ENCODE measurements at regions not wholly inside any gene's neighbourhood (a gene's known extent, or its start where the extent isn't known, plus 50 kb on each side); places are given as distances from the start of the nearest gene placed in this dataset.

- TF ChIP-seq RAD21 (IDR thresholded peaks at IDR 0.05; ENCODE audit: low read depth): no peak
- TF ChIP-seq ZBTB7A (IDR thresholded peaks at IDR 0.05; ENCODE audit: low read depth): no peak
- no peak for TF ChIP-seq CEBPB (IDR thresholded peaks at IDR 0.05)
- no peak for TF ChIP-seq NFIC (IDR thresholded peaks at IDR 0.05)
- no peak for TF ChIP-seq EGR1 (IDR thresholded peaks at IDR 0.05)
- TF ChIP-seq FOXM1 (IDR thresholded peaks at IDR 0.05; ENCODE audit: borderline replicate concordance, low read depth): no peak
- TF ChIP-seq, protein P1, sequence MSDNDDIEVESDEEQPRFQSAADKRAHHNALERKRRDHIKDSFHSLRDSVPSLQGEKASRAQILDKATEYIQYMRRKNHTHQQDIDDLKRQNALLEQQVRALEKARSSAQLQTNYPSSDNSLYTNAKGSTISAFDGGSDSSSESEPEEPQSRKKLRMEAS (IDR thresholded peaks at IDR 0.05): no peak
- TF ChIP-seq YY1 (IDR thresholded peaks at IDR 0.05; ENCODE audit: low read depth): no peak
- TF ChIP-seq TAF1 (IDR thresholded peaks at IDR 0.05; ENCODE audit: low read depth): no peak
- TF ChIP-seq EP300 (IDR thresholded peaks at IDR 0.05; ENCODE audit: borderline replicate concordance): no peak
- no peak for TF ChIP-seq TCF12 (IDR thresholded peaks at IDR 0.05; ENCODE audit: low read depth)
- no peak for TF ChIP-seq CREB1 (IDR thresholded peaks at IDR 0.05; ENCODE audit: low read depth)
- TF ChIP-seq TEAD4 (IDR thresholded peaks at IDR 0.05): no peak
- TF ChIP-seq, protein P2, sequence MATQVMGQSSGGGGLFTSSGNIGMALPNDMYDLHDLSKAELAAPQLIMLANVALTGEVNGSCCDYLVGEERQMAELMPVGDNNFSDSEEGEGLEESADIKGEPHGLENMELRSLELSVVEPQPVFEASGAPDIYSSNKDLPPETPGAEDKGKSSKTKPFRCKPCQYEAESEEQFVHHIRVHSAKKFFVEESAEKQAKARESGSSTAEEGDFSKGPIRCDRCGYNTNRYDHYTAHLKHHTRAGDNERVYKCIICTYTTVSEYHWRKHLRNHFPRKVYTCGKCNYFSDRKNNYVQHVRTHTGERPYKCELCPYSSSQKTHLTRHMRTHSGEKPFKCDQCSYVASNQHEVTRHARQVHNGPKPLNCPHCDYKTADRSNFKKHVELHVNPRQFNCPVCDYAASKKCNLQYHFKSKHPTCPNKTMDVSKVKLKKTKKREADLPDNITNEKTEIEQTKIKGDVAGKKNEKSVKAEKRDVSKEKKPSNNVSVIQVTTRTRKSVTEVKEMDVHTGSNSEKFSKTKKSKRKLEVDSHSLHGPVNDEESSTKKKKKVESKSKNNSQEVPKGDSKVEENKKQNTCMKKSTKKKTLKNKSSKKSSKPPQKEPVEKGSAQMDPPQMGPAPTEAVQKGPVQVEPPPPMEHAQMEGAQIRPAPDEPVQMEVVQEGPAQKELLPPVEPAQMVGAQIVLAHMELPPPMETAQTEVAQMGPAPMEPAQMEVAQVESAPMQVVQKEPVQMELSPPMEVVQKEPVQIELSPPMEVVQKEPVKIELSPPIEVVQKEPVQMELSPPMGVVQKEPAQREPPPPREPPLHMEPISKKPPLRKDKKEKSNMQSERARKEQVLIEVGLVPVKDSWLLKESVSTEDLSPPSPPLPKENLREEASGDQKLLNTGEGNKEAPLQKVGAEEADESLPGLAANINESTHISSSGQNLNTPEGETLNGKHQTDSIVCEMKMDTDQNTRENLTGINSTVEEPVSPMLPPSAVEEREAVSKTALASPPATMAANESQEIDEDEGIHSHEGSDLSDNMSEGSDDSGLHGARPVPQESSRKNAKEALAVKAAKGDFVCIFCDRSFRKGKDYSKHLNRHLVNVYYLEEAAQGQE (IDR thresholded peaks at IDR 0.05; ENCODE audit: low read depth): no peak
- TF ChIP-seq, protein P3, sequence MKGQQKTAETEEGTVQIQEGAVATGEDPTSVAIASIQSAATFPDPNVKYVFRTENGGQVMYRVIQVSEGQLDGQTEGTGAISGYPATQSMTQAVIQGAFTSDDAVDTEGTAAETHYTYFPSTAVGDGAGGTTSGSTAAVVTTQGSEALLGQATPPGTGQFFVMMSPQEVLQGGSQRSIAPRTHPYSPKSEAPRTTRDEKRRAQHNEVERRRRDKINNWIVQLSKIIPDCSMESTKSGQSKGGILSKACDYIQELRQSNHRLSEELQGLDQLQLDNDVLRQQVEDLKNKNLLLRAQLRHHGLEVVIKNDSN (IDR thresholded peaks at IDR 0.05): no peak
These were observed 301.9 kb downstream of the HGF start for GRCh38 chr7:81467964-81468363.

DNA sequence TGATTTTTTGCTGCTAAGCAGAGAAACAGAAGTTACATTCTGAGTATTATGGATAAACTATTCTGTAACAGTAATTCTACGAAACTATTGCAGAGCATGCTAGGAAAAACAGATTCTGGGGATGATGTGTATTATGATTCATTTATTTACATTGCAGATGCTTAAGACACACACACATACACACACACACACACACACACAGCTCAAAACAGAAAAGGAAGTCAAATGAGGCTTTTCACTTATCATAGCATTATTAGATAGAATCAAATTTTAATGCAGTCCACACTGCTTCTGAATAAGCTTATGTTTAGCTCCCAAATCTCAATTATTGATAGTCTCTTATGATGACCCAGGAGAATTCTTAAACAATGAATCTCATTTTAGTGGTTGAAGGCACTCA lies 307.2 kb downstream of the HGF start:
- no peak for TF ChIP-seq TAF1 (IDR thresholded peaks at IDR 0.05; ENCODE audit: low read depth)
- TF ChIP-seq EGR1 (IDR thresholded peaks at IDR 0.05): no peak

DNA sequence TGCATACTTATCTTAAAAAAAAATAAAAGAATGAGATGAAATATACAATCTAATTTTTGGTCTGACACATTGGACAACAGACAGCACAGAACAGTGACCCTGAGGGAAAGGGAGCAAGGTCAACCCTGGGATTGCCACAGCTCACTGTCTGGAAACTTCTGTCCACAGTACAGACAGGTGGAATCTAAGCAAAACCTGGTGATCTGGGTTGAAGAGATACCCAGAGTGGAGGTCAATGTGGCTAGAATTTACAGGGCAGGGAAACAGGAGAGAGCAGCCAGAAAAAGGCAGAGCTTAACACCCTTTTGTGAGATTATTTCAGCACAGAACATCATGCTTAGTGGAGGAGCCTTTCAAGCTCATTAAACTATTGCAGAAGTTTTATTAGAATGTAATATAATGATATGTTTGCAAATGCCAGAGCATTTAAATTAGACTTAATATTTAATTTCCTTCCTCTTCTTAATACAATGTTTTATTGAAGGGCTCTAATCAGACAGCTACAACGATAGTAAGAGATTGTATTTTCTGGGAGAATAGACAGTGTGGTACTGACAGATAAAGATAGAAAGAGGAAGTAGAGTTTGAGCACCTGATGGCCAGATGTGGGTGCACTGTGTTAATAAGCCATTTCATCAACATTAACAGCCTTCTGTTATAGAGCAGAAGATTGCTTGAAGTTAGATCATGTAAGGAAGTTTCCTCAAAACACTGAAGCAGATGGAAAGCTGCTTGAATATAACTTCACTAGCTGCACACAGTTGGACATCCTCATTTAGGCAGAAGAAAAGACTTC lies 309.4 kb downstream of the HGF start:
- TF ChIP-seq TEAD4 (IDR thresholded peaks at IDR 0.05): no peak
- no peak for TF ChIP-seq CEBPB (IDR thresholded peaks at IDR 0.05)
- no peak for TF ChIP-seq TAF1 (IDR thresholded peaks at IDR 0.05; ENCODE audit: low read depth)
- TF ChIP-seq ZBTB7A (IDR thresholded peaks at IDR 0.05; ENCODE audit: low read depth): no peak
- TF ChIP-seq, protein P2 (IDR thresholded peaks at IDR 0.05; ENCODE audit: low read depth): no peak
- no peak for TF ChIP-seq NFIC (IDR thresholded peaks at IDR 0.05)
- no peak for TF ChIP-seq CREB1 (IDR thresholded peaks at IDR 0.05; ENCODE audit: low read depth)
- TF ChIP-seq TCF12 (IDR thresholded peaks at IDR 0.05; ENCODE audit: low read depth): no peak
- no peak for TF ChIP-seq FOXM1 (IDR thresholded peaks at IDR 0.05; ENCODE audit: borderline replicate concordance, low read depth)
- TF ChIP-seq, protein P1 (IDR thresholded peaks at IDR 0.05): no peak
- TF ChIP-seq EP300 (IDR thresholded peaks at IDR 0.05; ENCODE audit: borderline replicate concordance): no peak

- TF ChIP-seq ZBTB7A (IDR thresholded peaks at IDR 0.05; ENCODE audit: low read depth) (no peak), CREB1 (IDR thresholded peaks at IDR 0.05; ENCODE audit: low read depth) (no peak), EP300 (IDR thresholded peaks at IDR 0.05; ENCODE audit: borderline replicate concordance) (no peak)
- TF ChIP-seq, protein P1 (IDR thresholded peaks at IDR 0.05): no peak
- TF ChIP-seq, protein P3 (IDR thresholded peaks at IDR 0.05): no peak
These were observed 310.4 kb downstream of the HGF start for GRCh38 chr7:81459485-81459884.

DNA sequence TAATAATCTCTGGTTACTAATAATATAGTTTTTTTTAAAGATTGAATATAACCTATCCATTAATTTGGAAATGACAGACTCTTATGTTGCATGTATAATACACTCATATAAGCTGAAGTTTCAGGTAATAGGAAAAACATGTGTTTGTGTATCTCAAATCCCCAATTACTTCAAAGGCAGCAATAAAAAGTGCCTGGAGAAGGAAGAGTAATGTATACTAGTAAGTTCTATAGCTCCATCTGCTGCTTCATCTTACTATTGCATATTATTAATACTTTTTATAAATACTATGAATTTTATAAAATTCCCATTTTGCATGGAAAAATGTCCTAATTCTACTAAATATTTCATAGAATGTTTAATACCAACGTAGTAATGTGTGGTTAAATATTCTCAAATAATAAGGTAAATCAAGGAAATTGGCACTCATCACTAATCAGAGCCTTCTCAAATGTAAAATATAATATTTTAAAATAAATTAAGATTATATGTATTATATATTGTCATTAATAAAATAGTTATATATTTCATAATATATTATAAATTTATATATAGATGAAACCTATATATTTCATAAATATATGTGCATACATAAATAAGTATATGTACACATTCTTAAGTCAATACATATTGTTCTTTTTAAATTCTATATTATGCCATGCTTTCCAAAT lies 311.9 kb downstream of the HGF start:
- TF ChIP-seq, protein P3 (IDR thresholded peaks at IDR 0.05): no peak
- peak; percentile 64 for TF ChIP-seq RAD21 (IDR thresholded peaks at IDR 0.05; ENCODE audit: low read depth)

All from Ishikawa (cell line).